Peyer's patch (tissue), 4 donors: ENCODE measurements at regions not wholly inside any gene's neighbourhood (a gene's known extent, or its start where the extent isn't known, plus 50 kb on each side); places are given as distances from the start of the nearest gene placed in this dataset.

Experiments used
- DNase-seq, 3 donors: peaks; one replicate each; pipeline ENCODE4 v3.0.0-alpha.2; 2017 to 2019
- H3K27ac ChIP-seq, 4 donors: fragments of 200-600 bp; sonication (generic); one replicate each; pipeline ENCODE4 v1.5.1; 2016 to 2019
- H3K27me3 ChIP-seq, 2 donors: fragments of 200-600 bp; sonication (generic); one replicate each; pipeline ENCODE4 v1.5.1; 2019
- H3K36me3 ChIP-seq, 3 donors: fragments of 200-600 bp; sonication (generic); one replicate each; pipeline ENCODE4 v1.5.1; 2016 to 2019
- H3K4me1 ChIP-seq, 4 donors: fragments of 200-600 bp; sonication (generic); one replicate each; pipeline ENCODE4 v1.5.1; 2016 to 2019
- H3K4me3 ChIP-seq, 4 donors: fragments of 200-600 bp; sonication (generic); 1 replicate in 3 of 4; 2 replicates in 1 of 4; pipeline ENCODE4 v1.5.1; 2016 to 2019; ENCODE audit warnings: mild to moderate bottlenecking in 1 of 4
- H3K9me3 ChIP-seq, 4 donors: fragments of 200-600 bp; sonication (generic); one replicate each; pipeline ENCODE4 v1.5.1; 2016 to 2019; ENCODE audit warnings: mild to moderate bottlenecking in 1 of 4
- POLR2A ChIP-seq, 2 donors: fragments of 450-650 bp; IDR thresholded peaks; one replicate each; pipeline ENCODE4 v1.5.1; 2017; ENCODE audit warnings: antibody characterized with exemption in 2 of 2, mild to moderate bottlenecking in 2 of 2, moderate library complexity in 2 of 2
- TF ChIP-seq, protein P1 (sequence below), 6 experiments: fragments of 450-650 bp in 4 of 6; fragments of 200-600 bp in 2 of 6; sonication (generic) in 1 of 6; IDR thresholded peaks; one replicate each; pipeline ENCODE4 v1.5.1; 2017 to 2019; ENCODE audit warnings: antibody characterized with exemption in 6 of 6, mild to moderate bottlenecking in 3 of 6, moderate library complexity in 1 of 6

DNA sequence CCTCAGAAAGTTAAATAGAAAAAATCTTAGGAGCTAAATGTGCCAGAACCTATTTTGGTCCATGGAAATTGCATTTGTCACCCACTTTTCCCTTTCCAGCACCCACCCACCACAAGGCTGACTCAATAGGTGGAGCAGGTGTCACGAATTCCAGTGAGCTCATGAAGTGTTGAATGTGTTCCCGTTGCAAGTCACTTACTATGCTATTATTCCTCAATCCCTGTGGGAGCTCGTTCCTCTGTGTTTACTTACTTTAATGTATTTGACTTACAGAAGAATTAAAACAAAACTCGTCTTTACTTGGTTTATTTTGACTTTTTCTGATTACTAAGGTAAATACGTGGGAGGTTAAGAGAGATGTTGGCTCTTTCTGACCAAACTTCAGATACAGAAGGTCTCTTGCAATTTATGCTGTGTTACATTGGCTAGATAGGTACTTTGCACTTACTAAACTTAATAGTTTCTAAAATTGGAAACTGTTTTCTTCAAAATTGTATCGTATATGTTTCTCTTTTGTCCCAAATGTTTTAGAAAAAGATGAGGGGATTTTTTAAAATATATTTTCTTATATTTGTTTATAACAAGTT is 269.4 kb upstream of the NOVA1 start:
- no peaks in the 10 kb centered on the region for H3K27me3 ChIP-seq
- TF ChIP-seq, protein P1, sequence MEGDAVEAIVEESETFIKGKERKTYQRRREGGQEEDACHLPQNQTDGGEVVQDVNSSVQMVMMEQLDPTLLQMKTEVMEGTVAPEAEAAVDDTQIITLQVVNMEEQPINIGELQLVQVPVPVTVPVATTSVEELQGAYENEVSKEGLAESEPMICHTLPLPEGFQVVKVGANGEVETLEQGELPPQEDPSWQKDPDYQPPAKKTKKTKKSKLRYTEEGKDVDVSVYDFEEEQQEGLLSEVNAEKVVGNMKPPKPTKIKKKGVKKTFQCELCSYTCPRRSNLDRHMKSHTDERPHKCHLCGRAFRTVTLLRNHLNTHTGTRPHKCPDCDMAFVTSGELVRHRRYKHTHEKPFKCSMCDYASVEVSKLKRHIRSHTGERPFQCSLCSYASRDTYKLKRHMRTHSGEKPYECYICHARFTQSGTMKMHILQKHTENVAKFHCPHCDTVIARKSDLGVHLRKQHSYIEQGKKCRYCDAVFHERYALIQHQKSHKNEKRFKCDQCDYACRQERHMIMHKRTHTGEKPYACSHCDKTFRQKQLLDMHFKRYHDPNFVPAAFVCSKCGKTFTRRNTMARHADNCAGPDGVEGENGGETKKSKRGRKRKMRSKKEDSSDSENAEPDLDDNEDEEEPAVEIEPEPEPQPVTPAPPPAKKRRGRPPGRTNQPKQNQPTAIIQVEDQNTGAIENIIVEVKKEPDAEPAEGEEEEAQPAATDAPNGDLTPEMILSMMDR (IDR thresholded peaks at IDR 0.05): no peak
- TF ChIP-seq POLR2A (IDR thresholded peaks at IDR 0.05): no peak
- no peak for DNase-seq
- no peak overlapping the region for H3K27ac ChIP-seq
- H3K4me1 ChIP-seq: no peaks in the 10 kb centered on the region
- no peaks in the 10 kb centered on the region for H3K9me3 ChIP-seq
- H3K4me3 ChIP-seq: no peak overlapping the region
- no peaks in the 10 kb centered on the region for H3K36me3 ChIP-seq

DNA sequence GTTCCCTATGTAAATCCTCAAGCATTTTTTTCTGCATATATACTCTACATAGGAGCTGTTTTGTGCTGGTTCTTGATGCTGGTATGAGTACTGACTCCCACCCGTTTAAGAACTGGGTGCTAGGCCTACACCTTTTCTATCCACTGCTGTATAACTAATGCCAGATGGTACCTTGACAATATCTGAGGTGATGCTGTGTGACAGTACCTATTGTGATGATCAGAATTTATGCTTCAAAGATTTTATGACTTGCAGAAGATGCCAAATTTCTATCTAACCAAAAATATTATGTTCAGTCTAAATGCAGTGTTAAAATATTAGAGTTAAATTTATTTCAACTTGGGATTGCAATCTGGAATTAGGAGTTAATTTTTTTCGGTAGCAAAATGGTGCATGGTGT is 272.3 kb upstream of the NOVA1 start:
- Histone ChIP-seq H3K4me3 (no peak overlapping the region), H3K36me3 (no peaks in the 10 kb centered on the region), H3K9me3 (no peaks in the 10 kb centered on the region), H3K27me3 (no peaks in the 10 kb centered on the region), H3K27ac (no peak overlapping the region), H3K4me1 (no peaks in the 10 kb centered on the region)
- TF ChIP-seq, protein P1 (IDR thresholded peaks at IDR 0.05): no peak
- TF ChIP-seq POLR2A (IDR thresholded peaks at IDR 0.05): no peak
- DNase-seq: no peak

DNA sequence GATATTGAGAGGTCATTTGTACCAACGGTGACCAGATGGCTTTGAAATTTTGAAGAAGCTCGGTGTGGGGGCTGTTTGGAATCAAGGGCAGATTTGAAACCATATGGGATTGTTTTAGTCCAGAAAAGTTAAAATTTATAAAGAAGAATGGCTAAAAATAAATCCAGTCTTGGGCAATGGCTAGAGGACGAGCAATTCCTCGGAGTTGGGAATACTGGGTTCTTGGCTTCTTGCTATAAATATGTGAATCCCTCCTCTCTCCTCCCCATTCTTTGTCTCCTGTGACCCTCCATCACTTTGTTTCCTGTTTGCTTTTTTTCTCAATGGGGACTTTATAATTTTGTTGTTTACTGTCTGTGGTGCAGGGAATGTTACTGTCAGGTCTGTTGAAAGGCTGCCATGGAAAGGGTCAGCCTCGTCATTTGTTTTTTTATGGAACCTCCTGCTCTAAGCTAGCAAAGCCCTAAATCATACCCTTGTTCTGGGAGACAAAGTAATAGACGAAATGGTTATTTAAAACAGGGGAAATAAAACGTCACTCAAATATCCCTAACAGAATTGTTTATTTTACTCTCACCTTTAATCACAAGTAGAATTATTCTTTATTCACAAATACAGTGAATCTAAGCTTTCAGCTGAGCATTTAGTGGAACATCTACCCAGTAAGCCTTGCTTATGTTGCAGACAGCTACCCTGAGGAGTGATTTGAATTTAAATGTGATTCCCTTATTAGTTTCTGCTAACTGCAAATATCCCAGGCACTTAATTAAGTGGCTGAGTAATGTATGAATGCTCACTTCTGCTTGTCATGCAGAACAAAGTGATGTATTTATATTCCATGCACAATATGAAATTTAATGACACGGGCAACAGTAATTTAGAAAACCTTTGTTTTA is 273.1 kb upstream of the NOVA1 start:
- H3K36me3 ChIP-seq: no peaks in the 10 kb centered on the region
- no peak overlapping the region for H3K27ac ChIP-seq
- no peaks in the 10 kb centered on the region for H3K27me3 ChIP-seq
- TF ChIP-seq, protein P1 (IDR thresholded peaks at IDR 0.05): no peak
- TF ChIP-seq POLR2A (IDR thresholded peaks at IDR 0.05): no peak
- H3K9me3 ChIP-seq: no peaks in the 10 kb centered on the region
- H3K4me3 ChIP-seq: no peak overlapping the region
- no peak for DNase-seq
- H3K4me1 ChIP-seq: no peaks in the 10 kb centered on the region

DNA sequence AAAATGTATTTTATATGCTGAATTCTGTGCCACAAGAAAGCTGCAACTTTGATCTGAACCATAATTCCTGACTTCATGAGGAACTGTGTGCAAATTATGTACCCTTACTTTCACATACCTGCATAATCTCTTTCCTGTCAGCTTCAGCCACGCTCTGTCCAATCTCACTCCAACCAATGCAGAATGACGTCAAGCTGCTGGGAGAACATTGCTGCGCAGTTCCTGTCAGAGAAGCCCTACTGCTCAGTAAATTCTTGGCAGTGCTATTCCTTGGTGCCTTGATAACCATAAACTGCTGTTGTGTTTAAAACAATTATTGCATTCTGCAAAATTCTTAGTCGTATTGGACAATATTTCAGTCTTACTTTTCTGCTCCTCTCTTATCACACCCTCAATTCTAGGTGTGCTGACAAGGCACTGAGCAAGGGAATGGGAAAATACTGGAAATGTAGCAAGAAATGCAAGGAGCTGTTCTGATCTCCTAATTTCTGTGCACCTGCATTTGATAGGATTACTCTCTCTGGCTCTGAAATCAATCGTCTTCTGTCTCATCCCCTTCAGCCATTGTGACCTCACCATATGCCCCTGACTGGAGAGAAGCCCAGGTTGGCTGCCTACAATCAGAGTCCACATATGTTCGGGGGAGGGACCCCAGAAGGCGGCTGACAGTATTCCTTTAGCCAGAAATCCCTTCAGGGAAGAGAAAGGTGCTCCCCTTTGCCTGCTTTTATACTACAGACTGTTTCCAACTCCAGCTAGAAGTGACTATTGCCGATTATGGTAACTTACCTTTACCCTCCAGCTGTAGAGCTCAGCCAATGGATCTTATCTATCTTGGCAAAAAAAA is 274.9 kb upstream of the NOVA1 start:
- Histone ChIP-seq H3K9me3 (no peaks in the 10 kb centered on the region), H3K27me3 (no peaks in the 10 kb centered on the region), H3K27ac (no peak overlapping the region), H3K4me1 (no peaks in the 10 kb centered on the region), H3K36me3 (no peaks in the 10 kb centered on the region), H3K4me3 (no peak overlapping the region)
- no peak for DNase-seq
- TF ChIP-seq, protein P1 (IDR thresholded peaks at IDR 0.05): no peak
- no peak for TF ChIP-seq POLR2A (IDR thresholded peaks at IDR 0.05)

DNA sequence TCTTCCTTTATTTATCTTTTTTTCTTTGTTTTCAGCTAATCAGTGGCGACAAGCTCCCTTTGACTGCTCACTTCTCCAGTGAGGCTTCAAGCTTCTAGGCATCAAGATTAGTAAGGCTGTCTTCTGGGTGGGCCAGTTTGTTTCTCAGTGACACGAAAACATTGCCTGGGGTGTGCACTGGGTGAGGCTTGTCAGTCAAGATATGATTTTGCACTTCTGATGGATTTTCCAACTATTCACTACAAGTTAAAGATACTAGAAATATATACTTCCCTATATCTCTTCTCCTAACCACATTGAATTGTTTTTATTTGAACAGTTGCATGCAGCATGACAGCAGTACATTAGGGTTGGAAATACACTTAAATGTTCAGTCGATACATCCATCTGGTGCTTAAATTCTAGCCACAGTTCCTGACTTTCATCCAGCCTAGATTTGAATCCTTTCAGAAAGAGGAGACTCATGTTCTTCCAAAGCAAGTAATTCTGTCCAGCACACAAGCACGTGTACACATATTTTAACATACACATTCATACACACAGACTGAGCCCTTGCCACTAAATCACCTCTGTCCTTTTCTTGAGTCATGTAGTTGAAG is 275.6 kb upstream of the NOVA1 start:
- no peaks in the 10 kb centered on the region for H3K36me3 ChIP-seq
- no peaks in the 10 kb centered on the region for H3K9me3 ChIP-seq
- H3K4me3 ChIP-seq: no peak overlapping the region
- H3K4me1 ChIP-seq: no peaks in the 10 kb centered on the region
- TF ChIP-seq, protein P1 (IDR thresholded peaks at IDR 0.05): no peak
- no peak for TF ChIP-seq POLR2A (IDR thresholded peaks at IDR 0.05)
- no peak overlapping the region for H3K27ac ChIP-seq
- DNase-seq: no peak
- H3K27me3 ChIP-seq: no peaks in the 10 kb centered on the region
